ENCODE measurements at regions not wholly inside any gene's neighbourhood (a gene's known extent, or its start where the extent isn't known, plus 50 kb on each side); places are given as distances from the start of the nearest gene placed in this dataset.

DNA sequence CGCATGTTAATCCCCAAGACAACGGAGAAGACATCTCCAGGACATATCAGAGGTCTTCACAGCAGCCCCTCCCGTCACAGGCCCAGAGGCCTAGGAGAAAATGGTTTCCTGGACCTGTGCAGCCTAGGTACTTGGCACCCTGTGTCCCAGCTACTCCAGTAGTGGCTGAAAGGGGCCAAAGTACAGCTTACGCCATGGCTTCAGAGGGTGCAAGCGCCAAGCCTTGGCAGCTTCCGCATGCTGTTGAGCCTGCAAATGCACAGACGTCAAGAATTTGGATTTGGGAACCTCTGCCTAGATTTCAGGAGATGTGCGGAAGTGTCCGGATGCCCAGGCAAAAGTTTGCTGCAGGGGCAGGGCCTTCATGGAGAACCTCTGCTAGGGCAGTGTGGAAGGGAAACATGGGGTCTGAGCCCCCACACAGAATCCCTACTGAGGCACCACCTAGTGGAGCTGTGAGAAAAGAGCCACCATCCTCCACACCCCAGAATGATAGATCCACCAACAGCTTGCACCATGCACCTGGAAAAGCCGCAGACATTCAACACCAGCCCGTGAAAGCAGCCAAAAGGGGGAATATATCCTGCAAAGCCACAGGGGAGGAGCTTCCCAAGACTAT, 159.3 kb upstream of the COX10 start:
- DNase-seq (ENCODE audit: low read depth, low spot score), result no peak
- H3K4me3 ChIP-seq (ENCODE audit: low read depth, low read length), result no peak overlapping the region
- TF ChIP-seq, protein P1, sequence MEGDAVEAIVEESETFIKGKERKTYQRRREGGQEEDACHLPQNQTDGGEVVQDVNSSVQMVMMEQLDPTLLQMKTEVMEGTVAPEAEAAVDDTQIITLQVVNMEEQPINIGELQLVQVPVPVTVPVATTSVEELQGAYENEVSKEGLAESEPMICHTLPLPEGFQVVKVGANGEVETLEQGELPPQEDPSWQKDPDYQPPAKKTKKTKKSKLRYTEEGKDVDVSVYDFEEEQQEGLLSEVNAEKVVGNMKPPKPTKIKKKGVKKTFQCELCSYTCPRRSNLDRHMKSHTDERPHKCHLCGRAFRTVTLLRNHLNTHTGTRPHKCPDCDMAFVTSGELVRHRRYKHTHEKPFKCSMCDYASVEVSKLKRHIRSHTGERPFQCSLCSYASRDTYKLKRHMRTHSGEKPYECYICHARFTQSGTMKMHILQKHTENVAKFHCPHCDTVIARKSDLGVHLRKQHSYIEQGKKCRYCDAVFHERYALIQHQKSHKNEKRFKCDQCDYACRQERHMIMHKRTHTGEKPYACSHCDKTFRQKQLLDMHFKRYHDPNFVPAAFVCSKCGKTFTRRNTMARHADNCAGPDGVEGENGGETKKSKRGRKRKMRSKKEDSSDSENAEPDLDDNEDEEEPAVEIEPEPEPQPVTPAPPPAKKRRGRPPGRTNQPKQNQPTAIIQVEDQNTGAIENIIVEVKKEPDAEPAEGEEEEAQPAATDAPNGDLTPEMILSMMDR (IDR thresholded peaks at IDR 0.05; ENCODE audit: low read depth, low read length), result no peak
- in situ Hi-C loops (cut with HindIII; ENCODE audit: low sequenced_read_pairs), result no loop called here

DNA sequence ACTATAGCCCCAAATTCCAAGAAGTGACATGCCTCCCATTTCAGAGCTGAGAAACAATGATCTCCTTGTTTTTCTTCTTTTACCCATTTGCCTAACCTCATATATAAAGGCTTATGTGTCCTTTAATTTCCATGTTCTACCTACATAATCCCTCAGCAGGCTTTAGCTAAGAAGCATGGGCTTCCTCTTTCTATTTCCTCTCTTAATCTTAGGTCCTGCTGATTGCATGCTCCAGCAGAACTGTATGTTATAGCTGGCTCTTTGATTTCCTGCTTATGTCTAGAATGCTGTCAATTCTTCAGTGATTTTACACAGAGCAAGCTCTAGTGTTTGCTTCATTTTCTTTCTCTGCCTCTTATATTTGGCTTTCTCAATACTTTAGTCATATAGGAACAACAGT, 151.7 kb upstream of the COX10 start:
- no peak for DNase-seq (ENCODE audit: low read depth, low spot score)
- no peak overlapping the region for H3K4me3 ChIP-seq (ENCODE audit: low read depth, low read length)
- TF ChIP-seq, protein P1 (IDR thresholded peaks at IDR 0.05; ENCODE audit: low read depth, low read length), result no peak
- in situ Hi-C loops (cut with HindIII; ENCODE audit: low sequenced_read_pairs), result no loop called here

DNA sequence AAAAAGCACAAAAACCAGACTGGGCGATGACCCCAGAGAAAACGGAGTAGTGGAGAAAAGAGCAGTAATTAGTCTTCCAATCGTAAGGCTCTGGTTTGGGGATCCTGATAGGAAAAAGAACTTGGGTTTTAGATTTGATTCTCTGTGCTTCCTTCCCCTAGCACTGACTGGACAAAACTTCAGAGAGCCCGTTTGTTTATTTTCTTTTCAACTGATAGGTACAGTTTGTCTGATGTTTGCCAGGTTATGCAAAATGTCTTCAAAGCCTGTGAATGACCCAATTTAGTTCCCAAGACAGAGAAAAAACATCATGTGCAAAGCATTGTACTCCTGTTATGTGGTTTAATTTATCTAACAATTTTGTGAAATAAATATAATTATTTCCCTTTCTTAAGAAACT, 151.1 kb upstream of the COX10 start:
- H3K4me3 ChIP-seq (ENCODE audit: low read depth, low read length), result no peak overlapping the region
- in situ Hi-C loops (cut with HindIII; ENCODE audit: low sequenced_read_pairs), result no loop called here
- DNase-seq (ENCODE audit: low read depth, low spot score), result no peak
- TF ChIP-seq, protein P1 (IDR thresholded peaks at IDR 0.05; ENCODE audit: low read depth, low read length), result no peak

DNA sequence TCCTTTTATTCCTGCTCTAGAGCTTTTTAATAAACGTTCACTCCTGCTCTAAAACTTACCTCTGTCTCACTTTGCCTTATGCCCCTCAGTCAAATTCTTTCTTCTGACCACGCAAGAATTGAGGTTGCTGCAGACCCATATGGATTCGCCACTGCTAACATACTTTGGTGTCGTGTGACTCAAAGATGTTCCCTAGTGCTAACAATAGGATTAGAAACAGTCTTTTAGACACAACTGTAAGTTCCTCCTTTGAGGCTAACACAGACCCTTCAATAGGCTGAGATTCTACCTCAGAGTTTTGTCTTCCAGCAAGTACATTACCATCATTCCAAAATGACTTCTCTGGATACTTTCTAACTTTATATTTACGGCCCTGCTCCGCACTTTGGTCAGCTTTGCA, 149.5 kb upstream of the COX10 start:
- no peak for DNase-seq (ENCODE audit: low read depth, low spot score)
- no peak overlapping the region for H3K4me3 ChIP-seq (ENCODE audit: low read depth, low read length)
- in situ Hi-C loops (cut with HindIII; ENCODE audit: low sequenced_read_pairs), result no loop called here
- TF ChIP-seq, protein P1 (IDR thresholded peaks at IDR 0.05; ENCODE audit: low read depth, low read length), result no peak

DNA sequence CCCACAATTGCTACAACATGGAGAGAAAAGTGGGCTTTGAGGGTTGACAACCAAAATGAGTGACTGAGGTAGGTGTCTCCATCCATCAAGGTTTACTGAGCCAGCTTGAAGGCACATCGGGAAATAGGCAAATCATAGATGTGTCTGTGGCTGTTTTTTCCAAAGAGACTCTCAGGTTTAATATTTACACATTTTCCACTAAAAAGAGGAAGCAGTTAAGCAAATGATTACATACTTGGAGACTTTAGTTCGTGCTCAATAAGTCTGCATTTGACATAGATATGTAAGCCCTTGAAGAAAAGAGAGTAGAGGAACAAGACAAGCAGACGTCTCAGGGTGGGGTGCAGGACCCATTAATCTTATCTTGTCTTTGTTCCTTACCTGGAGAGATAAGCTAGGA, 148.9 kb upstream of the COX10 start:
- in situ Hi-C loops (cut with HindIII; ENCODE audit: low sequenced_read_pairs), result no loop called here
- DNase-seq (ENCODE audit: low read depth, low spot score), result no peak
- TF ChIP-seq, protein P1 (IDR thresholded peaks at IDR 0.05; ENCODE audit: low read depth, low read length), result no peak
- H3K4me3 ChIP-seq (ENCODE audit: low read depth, low read length), result no peak overlapping the region

DNA sequence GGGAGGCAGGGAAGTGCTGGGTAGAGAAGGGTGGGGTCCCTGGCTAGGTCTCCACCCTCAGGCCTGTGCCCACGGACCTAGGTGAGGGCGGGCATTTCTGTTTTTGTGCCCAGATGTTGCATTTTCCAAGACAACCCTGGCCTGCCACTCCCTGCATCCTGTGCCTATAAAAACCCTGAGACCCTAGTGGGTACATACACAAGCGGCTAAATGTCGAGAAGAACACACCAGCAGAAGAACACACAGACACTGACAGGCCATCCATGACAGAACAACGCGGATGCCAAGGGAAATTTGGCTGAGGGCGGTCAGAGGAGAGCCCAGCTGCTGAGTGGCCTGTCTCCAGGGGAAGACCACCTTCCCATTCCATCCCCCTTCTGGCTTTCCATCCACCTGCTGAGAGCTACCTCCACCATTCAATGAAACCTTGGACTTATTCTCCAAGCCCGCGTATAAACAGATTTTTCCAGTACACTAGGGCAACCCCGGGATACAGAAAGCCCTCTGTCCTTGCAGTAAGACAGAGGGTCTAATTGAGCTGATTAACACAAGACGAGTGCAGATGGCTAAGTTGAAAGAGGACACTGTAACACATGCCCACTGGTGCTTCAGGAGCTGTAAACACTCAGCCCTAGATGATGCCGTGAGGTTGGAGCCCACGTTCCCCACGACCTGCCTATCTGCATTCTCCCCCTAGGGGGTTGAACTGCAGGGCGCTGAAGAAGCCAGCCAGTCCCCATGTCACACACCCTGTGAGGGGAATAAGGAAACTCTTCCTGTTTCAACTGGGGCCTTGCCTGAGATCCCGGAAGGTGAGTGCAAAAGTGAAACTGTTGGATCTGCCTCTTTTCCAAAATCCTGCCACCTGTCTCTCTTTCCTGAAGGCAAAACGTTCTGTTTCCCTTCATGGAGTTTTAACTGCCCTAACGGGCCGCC, 147.2 kb upstream of the COX10 start:
- no peak overlapping the region for H3K4me3 ChIP-seq (ENCODE audit: low read depth, low read length)
- in situ Hi-C loops (cut with HindIII; ENCODE audit: low sequenced_read_pairs), result no loop called here
- TF ChIP-seq, protein P1 (IDR thresholded peaks at IDR 0.05; ENCODE audit: low read depth, low read length), result no peak
- DNase-seq (ENCODE audit: low read depth, low spot score), result no peak
